Activated T-helper 17 cell treated with anti-CD3 and anti-CD28 coated beads, Interleukin-2, amount 50 U/mL, for 72 hours (primary cell): ENCODE measurements at regions not wholly inside any gene's neighbourhood (a gene's known extent, or its start where the extent isn't known, plus 50 kb on each side); places are given as distances from the start of the nearest gene placed in this dataset.

Experiments
- ATAC-seq: fragments of 150-1000 bp; cut with Tn5 transposase; replicated peaks from 2 replicates; pipeline ENCODE4 v1.10.0; 2021; ENCODE audit warnings: mild to moderate bottlenecking, moderate library complexity
- H3K27ac Mint-ChIP-seq: one replicate; pipeline ENCODE4 v1.8.0; 2022; ENCODE audit warnings: mixed read lengths
- H3K27me3 Mint-ChIP-seq: one replicate; pipeline ENCODE4 v1.8.0; 2022; ENCODE audit warnings: mixed read lengths
- H3K36me3 Mint-ChIP-seq: one replicate; pipeline ENCODE4 v1.8.0; 2022; ENCODE audit warnings: low read depth, mild to moderate bottlenecking, mixed read lengths
- H3K4me1 Mint-ChIP-seq: one replicate; pipeline ENCODE4 v1.8.0; 2022; ENCODE audit warnings: mixed read lengths
- H3K4me3 Mint-ChIP-seq: one replicate; pipeline ENCODE4 v1.8.0; 2022; ENCODE audit warnings: mild to moderate bottlenecking, mixed read lengths
- H3K9me3 Mint-ChIP-seq: one replicate; pipeline ENCODE4 v1.8.0; 2022; ENCODE audit warnings: mixed read lengths

DNA sequence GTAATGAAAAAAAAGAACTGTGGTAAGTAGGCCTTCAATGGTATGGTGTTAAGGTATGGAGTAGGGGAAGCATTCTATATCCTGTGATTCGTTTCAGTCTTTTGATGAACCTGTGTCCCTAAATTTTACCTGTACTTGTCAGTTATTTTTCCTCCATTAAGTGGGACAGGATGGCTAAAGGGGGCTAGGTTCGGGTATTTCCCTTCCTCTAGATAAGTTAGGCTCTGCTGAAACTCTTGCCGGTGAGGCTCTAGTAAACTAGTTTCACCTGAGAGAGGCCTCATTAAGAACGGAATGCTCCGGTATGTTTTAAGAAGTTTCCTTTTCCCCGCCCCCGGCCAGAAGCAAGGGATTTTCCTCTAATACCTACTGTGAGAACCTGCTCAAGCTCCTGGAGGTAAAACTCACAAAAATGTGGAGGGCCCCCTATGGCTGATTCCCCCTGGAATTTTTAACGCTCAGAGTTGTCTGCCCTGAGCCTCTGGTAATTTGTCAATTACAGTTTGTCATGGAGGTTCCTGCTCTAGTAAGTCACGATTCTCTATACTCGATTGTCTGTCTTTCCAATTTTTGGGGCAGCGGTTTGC lies 87.7 kb downstream of the MACIR start:
- no peak overlapping the region for H3K4me3 Mint-ChIP-seq
- H3K27me3 Mint-ChIP-seq = peaks cover 18% of the 10 kb centered on the region
- no peaks in the 10 kb centered on the region for H3K4me1 Mint-ChIP-seq
- peaks cover 6% of the 10 kb centered on the region for H3K9me3 Mint-ChIP-seq
- no peak overlapping the region for H3K27ac Mint-ChIP-seq
- ATAC-seq = no peak
- no peaks in the 10 kb centered on the region for H3K36me3 Mint-ChIP-seq

DNA sequence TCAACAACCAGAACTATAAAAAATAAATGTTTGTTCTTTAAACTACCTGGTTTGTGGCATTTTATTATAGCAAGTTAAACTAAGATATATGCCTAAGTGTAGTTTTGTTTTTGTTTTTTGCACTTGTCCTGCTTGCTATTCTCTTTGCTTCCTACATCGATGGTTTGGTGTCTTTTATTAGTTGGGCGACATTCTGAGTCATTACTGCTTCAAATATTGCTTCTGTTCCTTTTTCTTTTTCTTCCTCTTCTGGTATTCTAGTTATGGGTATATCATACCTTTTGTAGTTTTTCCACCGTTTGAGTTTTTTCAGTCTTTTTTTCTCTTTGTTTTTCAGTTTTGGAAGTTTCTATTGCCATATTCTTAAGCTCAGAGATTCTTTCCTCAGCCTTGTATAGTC lies 86.9 kb downstream of the MACIR start:
- no peaks in the 10 kb centered on the region for H3K4me1 Mint-ChIP-seq
- peaks cover 18% of the 10 kb centered on the region for H3K27me3 Mint-ChIP-seq
- H3K36me3 Mint-ChIP-seq = no peaks in the 10 kb centered on the region
- ATAC-seq = no peak
- no peak overlapping the region for H3K4me3 Mint-ChIP-seq
- peaks cover 6% of the 10 kb centered on the region for H3K9me3 Mint-ChIP-seq
- H3K27ac Mint-ChIP-seq = no peak overlapping the region

DNA sequence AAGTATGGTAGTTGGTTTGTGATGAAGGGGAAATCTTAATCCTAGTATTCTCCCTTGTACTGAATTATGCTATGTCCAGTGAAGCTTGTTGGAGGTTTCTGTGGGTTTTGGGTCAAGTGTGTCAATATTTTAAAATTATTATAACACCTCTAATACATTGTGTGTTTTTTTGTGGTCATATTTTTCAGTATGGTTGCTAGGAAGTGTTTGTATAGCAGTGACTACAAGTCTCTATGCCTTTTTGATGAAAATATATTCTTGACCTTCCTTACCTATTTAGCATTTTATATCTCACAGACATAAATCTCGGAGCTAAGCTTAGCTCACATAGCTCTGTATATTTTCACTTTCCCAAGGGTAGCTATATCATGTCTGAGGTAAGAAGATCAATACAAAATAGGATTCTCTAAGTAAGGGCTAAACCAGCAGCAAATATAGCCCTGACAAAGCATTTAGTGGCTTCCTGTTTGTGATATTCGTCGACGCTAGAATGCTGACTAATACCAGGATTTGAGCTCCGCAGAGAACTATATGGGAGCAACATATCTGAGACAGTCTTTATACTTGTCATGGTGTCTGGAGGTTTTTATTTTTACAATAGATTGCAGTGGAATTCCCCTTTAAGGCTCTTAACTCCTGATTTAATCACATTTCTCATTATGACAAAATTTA lies 82.3 kb downstream of the MACIR start:
- ATAC-seq = peak; percentile 94
- H3K27ac Mint-ChIP-seq = no peak overlapping the region
- no peak overlapping the region for H3K4me3 Mint-ChIP-seq
- peaks cover 9% of the 10 kb centered on the region for H3K27me3 Mint-ChIP-seq
- peaks cover 6% of the 10 kb centered on the region for H3K9me3 Mint-ChIP-seq
- no peaks in the 10 kb centered on the region for H3K4me1 Mint-ChIP-seq
- H3K36me3 Mint-ChIP-seq = no peaks in the 10 kb centered on the region

DNA sequence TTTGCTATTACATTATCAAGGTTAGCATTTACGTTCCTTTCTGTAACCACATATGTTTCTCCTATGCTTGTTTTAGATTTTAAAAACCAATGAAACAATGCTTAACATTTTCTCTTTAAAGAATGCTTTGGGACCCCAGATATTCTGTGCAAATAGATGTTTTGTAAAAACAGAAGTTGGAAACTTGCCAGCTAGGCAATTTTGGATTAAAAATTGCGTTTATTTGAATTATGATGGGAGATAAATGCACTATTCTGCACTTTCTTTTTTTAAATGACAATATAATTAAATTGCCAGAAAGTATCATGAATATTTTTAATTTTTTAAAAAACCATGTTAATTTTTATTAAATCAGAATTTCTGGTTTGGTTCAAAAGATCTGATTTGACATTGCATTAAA lies 81.6 kb downstream of the MACIR start:
- Mint-ChIP-seq H3K9me3 (peaks cover 6% of the 10 kb centered on the region), H3K4me3 (no peak overlapping the region), H3K4me1 (no peaks in the 10 kb centered on the region), H3K27ac (no peak overlapping the region), H3K36me3 (no peaks in the 10 kb centered on the region), H3K27me3 (peaks cover 9% of the 10 kb centered on the region)
- ATAC-seq = no peak

DNA sequence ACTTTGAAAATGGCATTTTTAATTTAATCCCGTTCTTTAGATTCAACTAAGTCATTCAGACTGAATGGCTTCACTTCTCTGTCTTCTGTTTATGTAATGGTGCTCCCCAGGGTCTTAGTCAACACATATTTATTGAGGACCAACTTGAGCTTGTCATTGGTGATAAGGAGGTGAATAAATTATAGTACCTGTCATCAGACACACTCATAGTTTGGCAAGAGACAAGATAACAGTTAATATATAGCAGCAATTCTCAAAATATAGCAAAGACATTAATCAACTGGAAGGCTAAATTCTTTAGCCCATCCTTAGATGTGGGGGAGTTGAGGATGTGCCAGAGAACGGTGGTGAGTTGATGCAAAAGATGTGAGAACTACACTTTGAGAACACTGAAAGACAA lies 78.4 kb downstream of the MACIR start:
- H3K27me3 Mint-ChIP-seq = peaks cover 3% of the 10 kb centered on the region
- no peaks in the 10 kb centered on the region for H3K36me3 Mint-ChIP-seq
- no peaks in the 10 kb centered on the region for H3K4me1 Mint-ChIP-seq
- no peak overlapping the region for H3K4me3 Mint-ChIP-seq
- no peaks in the 10 kb centered on the region for H3K9me3 Mint-ChIP-seq
- no peak overlapping the region for H3K27ac Mint-ChIP-seq
- no peak for ATAC-seq

DNA sequence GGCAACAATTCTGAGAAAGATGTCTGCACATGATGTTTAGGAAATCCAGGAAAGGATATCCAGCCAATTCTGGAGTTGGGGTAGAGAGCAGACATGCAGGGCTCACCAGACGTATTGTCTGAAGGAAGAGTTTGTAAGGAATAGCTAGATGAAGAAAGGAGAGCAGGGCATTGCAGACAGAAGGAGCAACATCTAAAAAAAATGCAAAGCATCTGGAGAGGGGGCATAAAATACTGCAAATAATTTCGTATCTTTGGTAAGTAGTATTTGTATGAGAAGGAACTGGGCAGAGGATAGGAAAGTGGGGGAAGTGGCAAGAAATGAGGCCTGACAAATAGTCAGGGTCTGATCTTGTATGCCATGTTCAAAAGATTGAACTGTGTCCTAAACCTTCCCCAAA lies 74.8 kb downstream of the MACIR start:
- H3K4me1 Mint-ChIP-seq = no peaks in the 10 kb centered on the region
- no peak for ATAC-seq
- no peak overlapping the region for H3K4me3 Mint-ChIP-seq
- no peaks in the 10 kb centered on the region for H3K9me3 Mint-ChIP-seq
- no peak overlapping the region for H3K27ac Mint-ChIP-seq
- H3K36me3 Mint-ChIP-seq = no peaks in the 10 kb centered on the region
- H3K27me3 Mint-ChIP-seq = peaks cover 15% of the 10 kb centered on the region

DNA sequence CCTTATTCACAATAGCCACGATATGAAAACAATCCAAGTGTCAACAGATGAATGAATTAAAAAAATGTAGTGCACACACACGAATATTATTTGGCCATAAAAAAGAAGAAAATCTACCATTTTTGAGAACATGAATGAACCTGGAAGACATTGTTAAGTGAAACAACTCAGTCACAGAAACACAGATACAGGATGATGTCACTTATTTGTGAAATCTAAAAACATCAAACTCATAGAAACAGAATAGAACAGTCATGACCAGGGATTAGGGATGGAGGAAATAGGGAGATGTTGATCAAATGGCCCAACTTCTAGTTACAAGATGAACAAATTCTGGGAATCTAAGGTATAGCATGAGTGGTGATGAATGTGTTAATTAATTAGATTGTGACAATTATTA lies 72.3 kb downstream of the MACIR start:
- H3K36me3 Mint-ChIP-seq = no peaks in the 10 kb centered on the region
- H3K4me1 Mint-ChIP-seq = no peaks in the 10 kb centered on the region
- ATAC-seq = no peak
- H3K27ac Mint-ChIP-seq = no peak overlapping the region
- no peak overlapping the region for H3K4me3 Mint-ChIP-seq
- no peaks in the 10 kb centered on the region for H3K9me3 Mint-ChIP-seq
- peaks cover 29% of the 10 kb centered on the region for H3K27me3 Mint-ChIP-seq
